SW 1271 (cell line): ENCODE measurements at regions not wholly inside any gene's neighbourhood (a gene's known extent, or its start where the extent isn't known, plus 50 kb on each side); places are given as distances from the start of the nearest gene placed in this dataset.
A peak's percentile ranks its signal among the peaks of the same experiment; 100 is the strongest.

Experiments
- DNase-seq, 2 experiments: peaks; one replicate each; lab custom pipeline; 2025; lab: John Stamatoyannopoulos, UW

- DNase-seq: no peak
These were observed 96.8 kb upstream of the TPM1 start for GRCh38 chr15:62945760-62946159.

DNA sequence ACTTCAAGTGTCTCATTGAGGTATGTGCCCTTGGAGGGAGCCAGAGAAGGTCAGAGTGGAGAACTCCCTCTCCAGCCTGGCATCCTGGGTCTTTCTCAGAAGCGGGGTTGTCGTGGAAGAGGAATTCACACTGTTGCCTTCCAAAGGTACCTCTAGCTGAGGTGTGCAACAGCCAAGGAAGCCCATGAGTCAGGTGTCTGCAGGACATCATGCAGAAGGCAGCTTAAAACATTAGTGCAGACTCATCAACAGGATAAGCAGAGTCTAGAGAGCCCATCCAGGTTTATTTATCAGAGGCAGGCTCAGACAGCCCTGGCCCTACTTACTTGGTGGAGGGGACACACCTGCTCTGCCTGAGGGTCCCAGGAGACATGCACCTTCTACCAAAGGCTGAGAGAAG is 95.6 kb upstream of the TPM1 start:
- no peak for DNase-seq

- DNase-seq: no peak
These were observed 92.0 kb upstream of the TPM1 start for GRCh38 chr15:62950462-62950931.

DNA sequence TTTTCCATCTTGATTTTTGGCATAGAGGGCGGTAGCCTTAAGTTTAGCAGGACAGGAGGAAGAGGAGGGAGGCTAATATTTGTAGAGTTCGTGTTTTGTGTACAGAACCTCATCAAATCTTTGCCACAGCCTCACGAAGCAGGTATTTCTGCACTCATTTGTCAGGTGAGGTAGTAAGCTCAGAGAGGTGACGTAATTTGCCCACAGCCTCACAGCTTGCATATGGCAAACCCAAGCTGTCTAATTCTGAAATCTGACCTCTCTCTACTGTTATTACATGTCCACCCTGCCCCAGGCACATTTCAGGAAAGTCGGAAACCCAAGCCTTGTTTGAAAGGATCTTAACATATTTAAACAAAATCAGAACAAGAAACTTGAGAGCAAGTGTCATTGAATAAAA is 91.1 kb upstream of the TPM1 start:
- DNase-seq: no peak

DNA sequence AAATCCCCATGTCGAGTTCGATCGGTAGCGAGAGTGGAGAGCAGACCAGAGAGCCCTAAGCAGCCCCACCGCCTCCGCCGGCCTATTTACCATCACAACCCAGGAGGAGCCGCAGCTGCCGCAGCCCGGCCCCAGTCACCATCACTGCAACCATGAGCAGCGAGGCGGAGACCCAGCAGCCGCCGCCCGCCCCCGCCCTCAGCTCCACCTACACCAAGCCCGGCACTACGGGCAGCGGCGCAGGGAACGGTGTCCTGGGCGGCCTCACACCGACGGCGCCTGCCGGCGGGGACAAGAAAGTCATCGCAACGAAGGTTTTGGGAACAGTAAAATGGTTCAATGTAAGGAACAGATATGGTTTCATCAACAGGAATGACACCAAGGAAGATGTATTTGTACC is 89.5 kb upstream of the TPM1 start:
- DNase-seq: no peak

GRCh38 chr15:62953496-62954045 is 89.0 kb upstream of the TPM1 start:
- DNase-seq: no peak

DNA sequence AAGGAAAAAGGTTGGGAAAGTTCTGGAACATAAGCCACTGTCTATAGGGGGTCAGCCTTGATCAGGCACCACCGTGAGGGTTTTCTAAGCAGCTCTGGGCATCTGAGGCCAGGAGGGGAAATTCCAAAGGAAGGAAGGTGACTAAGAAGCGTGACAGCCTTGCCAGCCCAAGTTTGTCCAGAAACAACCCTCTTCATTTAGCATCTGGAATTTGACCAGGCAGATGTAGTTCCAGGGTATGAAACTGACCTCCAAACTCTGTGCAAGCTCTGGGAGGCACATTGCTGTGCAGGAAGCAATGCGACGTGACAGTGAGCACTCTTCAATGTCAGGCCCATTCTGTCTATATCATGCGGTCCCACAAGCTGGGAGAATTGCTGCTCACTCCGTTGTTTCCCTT is 85.4 kb upstream of the TPM1 start:
- peak in 1 of 2 experiments; percentile 47 for DNase-seq

DNA sequence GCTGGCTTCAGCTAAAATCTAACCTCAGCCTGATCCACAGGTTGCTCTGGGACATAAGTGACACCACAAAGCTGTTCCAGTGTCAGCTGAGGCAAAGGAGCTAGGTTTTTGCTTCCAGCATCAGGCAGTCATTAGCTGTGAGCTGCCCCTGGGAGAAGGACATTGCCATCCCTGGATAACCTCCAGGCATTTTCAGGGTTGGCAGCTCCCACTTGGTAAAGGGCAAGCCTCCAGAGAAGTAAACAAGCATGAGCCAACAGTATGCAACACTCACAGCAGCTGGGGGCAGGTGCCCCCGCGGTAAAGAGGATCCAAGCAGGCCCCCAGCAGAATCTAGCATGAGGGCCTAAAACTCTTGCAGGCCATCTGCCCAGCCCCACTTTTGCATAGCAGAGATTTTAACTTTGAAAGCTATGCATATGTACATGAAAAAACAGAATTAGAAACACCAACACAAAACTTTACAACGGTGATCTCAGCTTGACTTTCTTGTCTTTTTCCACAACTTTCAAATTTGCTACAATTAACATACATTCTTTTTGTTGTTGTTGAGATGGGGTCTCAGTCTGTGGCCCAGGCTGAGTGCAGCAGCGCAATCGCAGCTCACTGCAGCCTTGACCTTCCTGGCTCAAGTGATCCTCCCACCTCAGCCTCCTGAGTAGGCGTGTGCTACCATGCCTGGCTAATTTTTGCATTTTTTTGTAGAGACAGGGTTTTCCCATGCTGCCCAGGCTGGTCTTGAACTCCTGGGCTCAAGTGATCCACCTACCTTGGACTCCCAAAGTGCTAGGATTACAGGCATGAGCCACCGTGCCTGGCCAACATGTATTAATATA is 83.8 kb upstream of the TPM1 start:
- no peak for DNase-seq

DNA sequence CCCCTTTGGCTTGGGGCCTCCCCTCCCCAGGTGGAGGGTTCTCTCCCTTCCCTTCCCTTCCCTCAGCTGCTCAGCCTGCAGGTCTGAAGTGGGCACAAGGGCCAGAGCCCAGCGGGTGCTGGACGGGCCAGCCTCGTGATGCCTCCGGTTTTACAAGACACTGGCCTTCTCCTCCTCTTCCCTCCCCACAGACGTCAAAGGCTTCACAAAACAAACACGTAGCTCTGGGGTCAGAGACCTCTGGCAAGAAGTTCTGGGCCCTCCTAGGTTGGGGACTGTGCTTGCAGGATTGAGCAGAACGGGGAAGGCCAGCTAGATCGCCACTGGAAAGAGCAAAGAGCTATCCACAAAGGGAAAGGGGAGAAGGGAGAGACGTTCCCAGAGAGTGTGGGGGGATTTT is 81.4 kb upstream of the TPM1 start:
- no peak for DNase-seq

- DNase-seq: no peak
These were observed 80.2 kb upstream of the TPM1 start for GRCh38 chr15:62962101-62962995.

- no peak for DNase-seq
These were observed 78.3 kb upstream of the TPM1 start for GRCh38 chr15:62964251-62964650.

- DNase-seq: no peak
These were observed 76.1 kb upstream of the TPM1 start for GRCh38 chr15:62966294-62967078.

GRCh38 chr15:62968699-62969098 is 73.8 kb upstream of the TPM1 start:
- DNase-seq: no peak

DNA sequence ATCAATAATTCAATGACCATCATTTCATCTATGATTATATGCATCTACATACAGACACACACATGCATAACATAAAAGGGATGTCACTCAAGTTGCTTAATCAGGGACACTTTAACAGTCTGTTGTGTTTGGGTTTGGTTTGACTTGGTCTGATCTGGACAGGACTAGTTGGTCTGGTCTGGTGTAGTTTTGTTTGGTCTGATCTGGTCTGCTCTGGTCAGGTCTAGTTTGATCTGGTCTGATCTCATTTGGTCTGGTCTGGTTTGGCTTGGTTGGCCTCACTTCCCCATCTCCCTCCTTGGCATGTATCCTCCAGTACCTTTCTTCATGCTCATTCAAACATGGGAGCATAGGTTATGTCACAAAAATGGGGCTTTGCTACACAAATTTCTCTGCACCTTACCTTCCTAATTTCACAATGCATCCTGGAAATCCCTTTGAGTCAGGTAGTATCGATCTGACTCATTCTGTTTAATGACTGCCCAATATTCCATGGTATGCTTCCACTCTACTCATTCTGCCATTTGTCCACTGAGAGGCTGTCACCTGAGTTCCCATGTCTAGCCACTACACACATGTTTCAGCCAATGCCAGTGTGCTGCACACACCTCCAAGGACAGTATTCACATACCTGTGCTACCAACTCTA is 73.0 kb upstream of the TPM1 start:
- DNase-seq: no peak

- DNase-seq: no peak
These were observed 69.7 kb upstream of the TPM1 start for GRCh38 chr15:62972814-62973213.

DNA sequence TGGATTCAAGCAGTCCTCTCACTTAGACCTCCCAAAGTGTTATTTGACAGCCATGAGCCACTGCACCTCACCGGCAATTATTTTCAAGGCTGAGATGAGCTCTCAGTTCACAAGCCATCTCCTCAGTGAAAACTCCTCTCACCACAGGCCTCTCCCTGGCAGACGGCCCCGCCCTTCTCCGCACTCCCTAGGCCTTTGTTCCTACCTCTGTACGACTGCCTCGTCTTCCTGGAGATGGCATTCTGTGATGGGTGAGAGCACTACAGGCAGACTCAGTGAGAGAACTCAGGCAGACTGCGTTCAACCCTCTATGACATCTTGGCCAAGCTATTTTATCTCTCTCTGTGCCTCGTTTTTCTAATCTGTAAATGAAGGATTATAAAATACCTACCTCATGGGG is 67.0 kb upstream of the TPM1 start:
- no peak for DNase-seq

GRCh38 chr15:62976301-62976881 is 66.2 kb upstream of the TPM1 start:
- peak; percentile 85 to 92 for DNase-seq

- DNase-seq: no peak
These were observed 64.4 kb upstream of the TPM1 start for GRCh38 chr15:62977952-62978811.

DNA sequence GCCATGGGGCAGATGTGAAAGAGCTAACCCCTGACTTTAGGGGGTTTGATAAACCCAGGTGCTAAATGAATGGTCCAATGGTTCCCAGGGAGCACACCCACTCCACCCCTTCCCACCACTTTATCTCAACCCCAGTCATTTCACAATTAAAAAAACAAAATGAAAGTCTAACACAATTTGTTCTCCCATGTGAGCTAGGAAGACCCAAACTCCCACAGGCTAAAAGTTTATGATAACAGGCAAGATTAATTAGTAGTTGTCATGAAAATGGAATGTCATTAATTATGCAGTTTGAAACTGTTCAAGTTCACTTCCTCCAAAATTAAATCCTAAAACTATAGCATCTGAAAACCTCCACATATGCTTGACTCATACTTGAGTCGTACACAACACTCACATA is 63.3 kb upstream of the TPM1 start:
- DNase-seq: no peak

DNA sequence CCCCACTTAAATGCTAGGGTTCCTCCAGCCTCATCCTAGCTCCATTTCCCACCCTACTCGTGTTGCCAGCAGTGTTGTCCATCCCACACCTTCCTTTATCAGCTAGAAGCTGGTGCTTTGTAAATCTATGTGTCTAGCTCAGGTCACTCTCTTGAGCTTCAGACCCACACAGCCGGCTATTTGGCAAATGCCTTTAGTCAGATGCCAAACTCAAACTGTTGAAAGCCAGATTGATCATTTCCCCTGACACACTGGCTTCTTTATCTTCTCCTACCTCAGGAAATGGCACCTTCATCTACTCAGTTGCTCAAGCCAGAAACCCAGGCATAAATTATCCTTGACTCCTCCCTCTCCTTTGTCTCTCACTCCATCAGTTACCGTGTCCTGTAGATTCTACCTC is 61.5 kb upstream of the TPM1 start:
- DNase-seq: no peak
